GM23338 (cell line): ENCODE measurements at regions not wholly inside any gene's neighbourhood (a gene's known extent, or its start where the extent isn't known, plus 50 kb on each side); places are given as distances from the start of the nearest gene placed in this dataset.

Experiments
- ATAC-seq: fragments of 200-7000 bp; cut with Tn5 transposase; 3 replicates; pipeline ENCODE4 v1.9.1; 2020
- DNase-seq: peaks from one replicate; pipeline ENCODE4 v3.0.0-alpha.2; 2015; ENCODE audit warnings: low spot score
- H2AFZ ChIP-seq: fragments of 200-600 bp; sonication (generic); 2 replicates; pipeline ENCODE4 v1.8.0; 2016; ENCODE audit warnings: antibody characterized with exemption, mild to moderate bottlenecking, moderate library complexity
- H3F3A ChIP-seq: fragments of 200-600 bp; sonication (generic); replicated peaks from 2 replicates; pipeline ENCODE4 v1.8.0; 2017; ENCODE audit warnings: antibody characterized with exemption, mixed run types, low read depth
- H3K27ac ChIP-seq: fragments of 200-600 bp; sonication (generic); 2 replicates; pipeline ENCODE4 v1.6.1; 2016; ENCODE audit warnings: low read depth
- H3K27me3 ChIP-seq: fragments of 200-600 bp; sonication (generic); 2 replicates; pipeline ENCODE4 v1.8.0; 2016; ENCODE audit warnings: mild to moderate bottlenecking, mixed run types, moderate library complexity; ENCODE audit not compliant: insufficient read depth
- H3K36me3 ChIP-seq: fragments of 200-600 bp; sonication (generic); 2 replicates; pipeline ENCODE4 v1.8.0; 2016; ENCODE audit warnings: mild to moderate bottlenecking; ENCODE audit not compliant: insufficient read depth
- H3K4me1 ChIP-seq: fragments of 200-600 bp; sonication (generic); 2 replicates; pipeline ENCODE4 v1.8.0; 2016; ENCODE audit warnings: mild to moderate bottlenecking, moderate library complexity; ENCODE audit not compliant: insufficient read depth
- H3K4me2 ChIP-seq: fragments of 200-600 bp; sonication (generic); 2 replicates; pipeline ENCODE4 v1.7.1; 2017; ENCODE audit warnings: mixed run types
- H3K4me3 ChIP-seq: fragments of 200-600 bp; sonication (generic); 2 replicates; pipeline ENCODE4 v1.6.1; 2016; ENCODE audit warnings: mixed run types
- H3K79me2 ChIP-seq: fragments of 200-600 bp; sonication (generic); replicated peaks from 2 replicates; pipeline ENCODE4 v1.8.0; 2017; ENCODE audit warnings: mild to moderate bottlenecking; ENCODE audit not compliant: insufficient read depth
- H3K9me2 ChIP-seq: fragments of 200-600 bp; sonication (generic); 2 replicates; pipeline ENCODE4 v1.8.0; 2017; ENCODE audit not compliant: insufficient read depth
- H4K20me1 ChIP-seq: fragments of 200-600 bp; sonication (generic); replicated peaks from 2 replicates; pipeline ENCODE4 v1.8.0; 2017; ENCODE audit warnings: mild to moderate bottlenecking; ENCODE audit not compliant: insufficient read depth
- H3K27ac Mint-ChIP-seq: 2 replicates; pipeline ENCODE4 v1.8.0; 2020; ENCODE audit warnings: inconsistent platforms, mild to moderate bottlenecking, moderate library complexity, mixed read lengths
- H3K27me3 Mint-ChIP-seq: 3 replicates; pipeline ENCODE4 v1.8.0; 2022; ENCODE audit warnings: low read depth, mild to moderate bottlenecking, moderate library complexity, mixed read lengths, inconsistent platforms; ENCODE audit not compliant: insufficient read depth, poor library complexity
- H3K36me3 Mint-ChIP-seq: 3 replicates; pipeline ENCODE4 v1.8.0; 2021; ENCODE audit warnings: low read depth, mild to moderate bottlenecking, inconsistent platforms, moderate library complexity, mixed read lengths
- H3K4me1 Mint-ChIP-seq: 3 replicates; pipeline ENCODE4 v1.8.0; 2020; ENCODE audit warnings: mild to moderate bottlenecking, inconsistent platforms, mixed read lengths
- H3K4me3 Mint-ChIP-seq: 3 replicates; pipeline ENCODE4 v1.8.0; 2021; ENCODE audit warnings: moderate library complexity, mild to moderate bottlenecking, inconsistent platforms, mixed read lengths
- H3K9me3 Mint-ChIP-seq: 3 replicates; pipeline ENCODE4 v1.8.0; 2020; ENCODE audit warnings: moderate library complexity, mild to moderate bottlenecking, inconsistent platforms, mixed read lengths
- CREB1 ChIP-seq: fragments of 250-450 bp; sonication (Bioruptor Pico); IDR thresholded peaks from 2 replicates; pipeline ENCODE4 v1.5.0; 2020; ENCODE audit warnings: low read depth, mild to moderate bottlenecking, moderate library complexity
- CTCF ChIP-seq, 2 experiments: fragments of 200-600 bp in 1 of 2; sonication (generic) in 1 of 2; conservative IDR thresholded peaks; 2 replicates each; pipeline versions ENCODE4 v1.5.1 to v1.6.1; 2016 to 2017; ENCODE audit warnings: antibody characterized with exemption in 2 of 2, low read depth in 2 of 2, mild to moderate bottlenecking in 2 of 2, moderate library complexity in 1 of 2
- ETS1 ChIP-seq: IDR thresholded peaks from 2 replicates; pipeline ENCODE4 v1.6.1; 2016; ENCODE audit warnings: antibody characterized with exemption
- EZH2 ChIP-seq: fragments of 200-600 bp; sonication (generic); IDR thresholded peaks from one replicate; pipeline ENCODE4 v1.8.0; 2017; ENCODE audit warnings: antibody characterized with exemption, mild to moderate bottlenecking, low read depth; ENCODE audit not compliant: unreplicated experiment
- EZH2phosphoT487 ChIP-seq: fragments of 200-600 bp; sonication (generic); IDR thresholded peaks from one replicate; pipeline ENCODE4 v1.8.1; 2018; ENCODE audit warnings: antibody characterized with exemption; ENCODE audit not compliant: unreplicated experiment
- JUNB ChIP-seq: IDR thresholded peaks from one replicate; pipeline ENCODE4 v1.6.1; 2016; ENCODE audit warnings: antibody characterized with exemption; ENCODE audit not compliant: unreplicated experiment
- NANOG ChIP-seq: IDR thresholded peaks from 2 replicates; pipeline ENCODE4 v1.6.1; 2016; ENCODE audit warnings: antibody characterized with exemption, borderline replicate concordance
- POLR2AphosphoS5 ChIP-seq: IDR thresholded peaks from 2 replicates; pipeline ENCODE4 v1.6.1; 2016; ENCODE audit warnings: antibody characterized with exemption, low read depth
- REST ChIP-seq: IDR thresholded peaks from one replicate; pipeline ENCODE4 v1.6.1; 2018; ENCODE audit warnings: antibody characterized with exemption; ENCODE audit not compliant: unreplicated experiment
- STAT1 ChIP-seq: IDR thresholded peaks from one replicate; pipeline ENCODE4 v1.6.1; 2016; ENCODE audit warnings: antibody characterized with exemption; ENCODE audit not compliant: unreplicated experiment
- ZNF114 ChIP-seq: fragments of 250-450 bp; sonication (Bioruptor Pico); IDR thresholded peaks from 2 replicates; pipeline ENCODE4 v1.5.0; 2020; ENCODE audit warnings: mild to moderate bottlenecking, moderate library complexity
- ZNF331 ChIP-seq: fragments of 250-450 bp; sonication (Bioruptor Pico); IDR thresholded peaks from 2 replicates; pipeline ENCODE4 v1.5.0; 2020; ENCODE audit warnings: low read depth, mild to moderate bottlenecking, moderate library complexity
- ZNF462 ChIP-seq: fragments of 250-450 bp; sonication (Bioruptor Pico); IDR thresholded peaks from 2 replicates; pipeline ENCODE4 v1.5.0; 2020; ENCODE audit warnings: mild to moderate bottlenecking, moderate library complexity

- H4K20me1 ChIP-seq, result no peaks in the 10 kb centered on the region
- H3K36me3 ChIP-seq, result no peaks in the 10 kb centered on the region
- H3K27me3 ChIP-seq, result no peaks in the 10 kb centered on the region
- H2AFZ ChIP-seq, result no peak overlapping the region
- H3K27me3 Mint-ChIP-seq, result peaks cover 1% of the 10 kb centered on the region
- DNase-seq (no peak), ATAC-seq (no peak)
- no peak overlapping the region for H3K4me3 ChIP-seq
- no peaks in the 10 kb centered on the region for H3K4me1 Mint-ChIP-seq
- no peak overlapping the region for H3K27ac ChIP-seq
- no peaks in the 10 kb centered on the region for H3K79me2 ChIP-seq
- H3K9me3 Mint-ChIP-seq, result peaks cover 11% of the 10 kb centered on the region
- TF ChIP-seq EZH2phosphoT487 (no peak), POLR2AphosphoS5 (no peak), CREB1 (CRISPR knock-in tag) (no peak), STAT1 (no peak), ZNF331 (no peak), ETS1 (no peak), CTCF (conservative IDR thresholded peaks at IDR 0.05; ENCODE audit: low read depth in 2 of 2) (no peak), ZNF462 (CRISPR knock-in tag) (no peak), REST (no peak), JUNB (no peak), EZH2 (no peak), ZNF114 (CRISPR knock-in tag) (no peak), NANOG (no peak)
- H3K36me3 Mint-ChIP-seq, result no peaks in the 10 kb centered on the region
- H3K4me2 ChIP-seq, result no peak overlapping the region
- no peaks in the 10 kb centered on the region for H3F3A ChIP-seq
- H3K27ac Mint-ChIP-seq, result no peak overlapping the region
- no peaks in the 10 kb centered on the region for H3K4me1 ChIP-seq
- H3K4me3 Mint-ChIP-seq, result no peak overlapping the region
- peaks cover 6% of the 10 kb centered on the region; the same call in 1 of the 2 replicates for H3K9me2 ChIP-seq
Measured at GRCh38 chr9:81417299-81417675, 272.1 kb downstream of the TLE1 start.
